AG04450 (cell line): ENCODE measurements at regions not wholly inside any gene's neighbourhood (a gene's known extent, or its start where the extent isn't known, plus 50 kb on each side); places are given as distances from the start of the nearest gene placed in this dataset.
A peak's percentile ranks its signal among the peaks of the same experiment; 100 is the strongest.

Experiments
- CTCF ChIA-PET: fragments of 300-600, 350-600 bp; formaldehyde crosslinking; extraction: SDS; loops from one replicate; lab custom pipeline; 2022; ENCODE audit warnings: antibody characterized with exemption, inconsistent platforms; lab: Charles Lee
- POLR2A ChIA-PET: fragments of 350-600 bp; formaldehyde crosslinking; extraction: SDS; loops from one replicate; lab custom pipeline; 2021; ENCODE audit warnings: antibody characterized with exemption, inconsistent platforms; lab: Yijun Ruan, JAX
- DNase-seq: peaks from one replicate; pipeline ENCODE4 v3.0.0-alpha.2; 2011; ENCODE audit warnings: low read depth, low spot score
- H3K27ac ChIP-seq: one replicate; pipeline ENCODE4 v1.5.1; 2012; ENCODE audit warnings: low read depth, low read length, control low read depth
- H3K27me3 ChIP-seq: one replicate; pipeline ENCODE4 v1.6.0; 2012; ENCODE audit warnings: low read length; ENCODE audit not compliant: control insufficient read depth, insufficient read depth
- H3K4me3 ChIP-seq: 2 replicates; pipeline ENCODE4 v1.5.1; 2011; ENCODE audit warnings: mild to moderate bottlenecking, low read depth, low read length, control low read depth
- H3K9me3 ChIP-seq: 2 replicates; pipeline ENCODE4 v1.5.1; 2012; ENCODE audit warnings: low read length; ENCODE audit not compliant: control insufficient read depth, insufficient read depth
- TF ChIP-seq, protein P1 (sequence below): IDR thresholded peaks from 2 replicates; pipeline ENCODE4 v1.5.1; 2011; ENCODE audit warnings: low read depth, low read length, control low read depth, inconsistent platforms

DNA sequence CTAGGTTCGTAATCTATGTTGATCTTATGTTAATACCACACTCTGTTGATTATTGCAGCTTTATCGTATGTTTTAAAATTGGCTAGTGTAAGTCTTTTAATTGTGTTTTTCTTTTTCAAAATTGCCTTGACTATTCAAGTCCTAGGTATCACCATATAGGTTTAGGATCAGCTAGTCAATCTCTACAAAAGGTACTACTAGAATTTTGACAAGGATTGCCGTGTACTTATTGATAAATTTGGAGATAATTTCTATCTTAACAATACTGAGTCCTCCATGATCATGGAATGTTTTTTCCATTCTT, 117.9 kb upstream of the PRSS3 start:
- ChIA-PET POLR2A (no interaction called here), CTCF (no interaction called here)
- H3K27me3 ChIP-seq, result peaks cover 32% of the 10 kb centered on the region
- H3K9me3 ChIP-seq, result no peaks in the 10 kb centered on the region; the same call in 1 of the 2 replicates
- H3K27ac ChIP-seq, result no peak overlapping the region
- no peak for DNase-seq
- H3K4me3 ChIP-seq, result peak overlapping the region; percentile 50
- TF ChIP-seq, protein P1, sequence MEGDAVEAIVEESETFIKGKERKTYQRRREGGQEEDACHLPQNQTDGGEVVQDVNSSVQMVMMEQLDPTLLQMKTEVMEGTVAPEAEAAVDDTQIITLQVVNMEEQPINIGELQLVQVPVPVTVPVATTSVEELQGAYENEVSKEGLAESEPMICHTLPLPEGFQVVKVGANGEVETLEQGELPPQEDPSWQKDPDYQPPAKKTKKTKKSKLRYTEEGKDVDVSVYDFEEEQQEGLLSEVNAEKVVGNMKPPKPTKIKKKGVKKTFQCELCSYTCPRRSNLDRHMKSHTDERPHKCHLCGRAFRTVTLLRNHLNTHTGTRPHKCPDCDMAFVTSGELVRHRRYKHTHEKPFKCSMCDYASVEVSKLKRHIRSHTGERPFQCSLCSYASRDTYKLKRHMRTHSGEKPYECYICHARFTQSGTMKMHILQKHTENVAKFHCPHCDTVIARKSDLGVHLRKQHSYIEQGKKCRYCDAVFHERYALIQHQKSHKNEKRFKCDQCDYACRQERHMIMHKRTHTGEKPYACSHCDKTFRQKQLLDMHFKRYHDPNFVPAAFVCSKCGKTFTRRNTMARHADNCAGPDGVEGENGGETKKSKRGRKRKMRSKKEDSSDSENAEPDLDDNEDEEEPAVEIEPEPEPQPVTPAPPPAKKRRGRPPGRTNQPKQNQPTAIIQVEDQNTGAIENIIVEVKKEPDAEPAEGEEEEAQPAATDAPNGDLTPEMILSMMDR, result no peak

- no peak for DNase-seq
- TF ChIP-seq, protein P1, result no peak
- Histone ChIP-seq H3K9me3 (no peaks in the 10 kb centered on the region; the same call in 1 of the 2 replicates), H3K4me3 (no peak overlapping the region), H3K27me3 (peaks cover 36% of the 10 kb centered on the region), H3K27ac (no peak overlapping the region)
- ChIA-PET POLR2A (no interaction called here), CTCF (no interaction called here)
These were observed 117.4 kb upstream of the PRSS3 start for GRCh38 chr9:33677961-33678360.

GRCh38 chr9:33682551-33682950, 112.8 kb upstream of the PRSS3 start:
- ChIA-PET POLR2A (no interaction called here), CTCF (interaction anchor here (0.9 kb wide), 1 partner anchor 40 kb away, joined by 3 read pairs; no protein-coding TSS in a partner anchor)
- TF ChIP-seq, protein P1, result no peak
- Histone ChIP-seq H3K27me3 (peaks cover 29% of the 10 kb centered on the region), H3K27ac (no peak overlapping the region), H3K9me3 (no peaks in the 10 kb centered on the region), H3K4me3 (no peak overlapping the region)
- DNase-seq, result no peak

- DNase-seq, result no peak
- Histone ChIP-seq H3K4me3 (no peak overlapping the region), H3K27ac (no peak overlapping the region), H3K9me3 (no peaks in the 10 kb centered on the region), H3K27me3 (peaks cover 30% of the 10 kb centered on the region)
- ChIA-PET CTCF (no interaction called here), POLR2A (no interaction called here)
- TF ChIP-seq, protein P1, result no peak
These were observed 110.5 kb upstream of the PRSS3 start for GRCh38 chr9:33684831-33685230.

DNA sequence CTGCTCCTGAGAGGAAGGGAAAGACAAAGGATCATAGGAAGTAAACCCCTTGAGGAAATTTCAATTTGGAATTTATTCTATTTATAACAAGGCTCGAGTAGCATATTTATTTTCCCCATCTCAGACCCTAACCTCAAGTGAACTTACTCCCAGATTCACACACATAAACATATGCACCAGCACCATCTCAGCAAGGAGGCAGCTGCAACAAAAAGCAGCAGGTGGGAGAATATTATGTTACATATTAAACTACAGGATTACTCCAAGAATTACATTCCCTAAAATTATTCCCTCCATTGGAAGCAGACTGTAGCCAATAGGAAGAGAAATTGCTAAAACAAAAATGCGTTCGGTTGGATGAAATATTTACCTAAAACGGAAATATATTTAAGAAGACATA, 108.4 kb upstream of the PRSS3 start:
- H3K27me3 ChIP-seq, result peaks cover 32% of the 10 kb centered on the region
- no peak overlapping the region for H3K4me3 ChIP-seq
- ChIA-PET CTCF (no interaction called here), POLR2A (no interaction called here)
- no peak overlapping the region for H3K27ac ChIP-seq
- no peaks in the 10 kb centered on the region for H3K9me3 ChIP-seq
- TF ChIP-seq, protein P1, result no peak
- no peak for DNase-seq
